NCI-H82 (cell line): ENCODE measurements at regions not wholly inside any gene's neighbourhood (a gene's known extent, or its start where the extent isn't known, plus 50 kb on each side); places are given as distances from the start of the nearest gene placed in this dataset.
"Not testable (repeated sequence)": the region's sequence is repeated elsewhere in the genome, so short reads cannot be mapped to it uniquely, and the experiment has no call there.

Source experiments
- DNase-seq: peaks from one replicate; lab custom pipeline; 2025; lab: John Stamatoyannopoulos, UW

GRCh38 chr1:58190267-58190988, 356.1 kb downstream of the OMA1 start:
- no peak for DNase-seq

- no peak for DNase-seq
Observed at GRCh38 chr1:58189453-58189852, 357.1 kb downstream of the OMA1 start.

- no peak for DNase-seq
Observed at GRCh38 chr1:58183286-58183685, 363.2 kb downstream of the OMA1 start.

- DNase-seq: no peak
Observed at GRCh38 chr1:58180537-58180936, 366.0 kb downstream of the OMA1 start.

- DNase-seq: not testable (repeated sequence)
Observed at GRCh38 chr1:58169160-58169559, 377.4 kb downstream of the OMA1 start.

- not testable (repeated sequence) for DNase-seq
Observed at GRCh38 chr1:58167131-58167530, 379.4 kb downstream of the OMA1 start.

GRCh38 chr1:58166417-58166816, 380.1 kb downstream of the OMA1 start:
- DNase-seq: no peak

GRCh38 chr1:58165073-58165472, 381.5 kb downstream of the OMA1 start:
- no peak for DNase-seq

GRCh38 chr1:58162952-58163550, 383.5 kb downstream of the OMA1 start:
- DNase-seq: peak; percentile 90

GRCh38 chr1:58159434-58159830, 387.1 kb downstream of the OMA1 start:
- DNase-seq: no peak

- DNase-seq: peak; percentile 80
Observed at GRCh38 chr1:58158506-58159433, 387.8 kb downstream of the OMA1 start.

GRCh38 chr1:58158016-58158415, 388.5 kb downstream of the OMA1 start:
- DNase-seq: peak; percentile 89

GRCh38 chr1:58157256-58157655, 389.3 kb downstream of the OMA1 start:
- DNase-seq: peak; percentile 16

GRCh38 chr1:58156831-58157230, 389.7 kb downstream of the OMA1 start:
- DNase-seq: no peak

- no peak for DNase-seq
Observed at GRCh38 chr1:58156124-58156468, 390.4 kb downstream of the OMA1 start.

- DNase-seq: peak; percentile 75
Observed at GRCh38 chr1:58155418-58156123, 391.0 kb downstream of the OMA1 start.

GRCh38 chr1:58154256-58154655, 392.3 kb downstream of the OMA1 start:
- DNase-seq: no peak

- no peak for DNase-seq
Observed at GRCh38 chr1:58152697-58153096, 393.8 kb downstream of the OMA1 start.

GRCh38 chr1:58149271-58149812, 397.2 kb downstream of the OMA1 start:
- DNase-seq: no peak

- DNase-seq: no peak
Observed at GRCh38 chr1:58144698-58145270, 401.7 kb downstream of the OMA1 start.

GRCh38 chr1:58143972-58144697, 402.4 kb downstream of the OMA1 start:
- DNase-seq: peak; percentile 81
